ENCODE measurements at regions not wholly inside any gene's neighbourhood (a gene's known extent, or its start where the extent isn't known, plus 50 kb on each side); places are given as distances from the start of the nearest gene placed in this dataset.

GRCh38 chr15:100790786-100791265 lies 88.8 kb upstream of the ALDH1A3 start:
- Histone ChIP-seq H3K4me1 (ENCODE audit: control insufficient read depth, insufficient read depth, low read length) (no peaks in the 10 kb centered on the region; the same call in 1 of the 2 replicates), H3K36me3 (ENCODE audit: control insufficient read depth in 2 of 2, insufficient read depth in 2 of 2, low read length in 1 of 2) (no peaks in the 10 kb centered on the region), H3K9me3 (replicated peaks; ENCODE audit: control insufficient read depth, insufficient read depth, low read length) (no peaks in the 10 kb centered on the region), H3K27ac (ENCODE audit: control insufficient read depth, insufficient read depth) (no peak overlapping the region), H3K27me3 (replicated peaks in 1 of 2; ENCODE audit: control insufficient read depth in 2 of 2, insufficient read depth in 2 of 2, low read length in 1 of 2) (no peaks in the 10 kb centered on the region; a peak in 1 of 4 replicates), H3K4me2 (ENCODE audit: control insufficient read depth, insufficient read depth) (no peak overlapping the region), H3K9ac (ENCODE audit: control insufficient read depth, insufficient read depth, low read length) (no peak overlapping the region), H3K79me2 (ENCODE audit: control insufficient read depth, insufficient read depth, low read length) (no peaks in the 10 kb centered on the region), H2AFZ (ENCODE audit: control insufficient read depth, low read depth, low read length) (no peak overlapping the region), H3K4me3 (no peak overlapping the region), H4K20me1 (ENCODE audit: control insufficient read depth, insufficient read depth) (no peaks in the 10 kb centered on the region)
- no peak for FAIRE-seq
- ChIA-PET CTCF (no interaction called here), SMC1A (ENCODE audit: uncharacterized antibody, unreplicated experiment) (no interaction called here), RAD21 (ENCODE audit: unreplicated experiment) (no interaction called here), POLR2A (no interaction called here)
- no peak for ATAC-seq
- in situ Hi-C loops (cut with MboI) (no loop called here), intact Hi-C loops (cut with micrococcal nuclease; ENCODE audit: unreplicated experiment) (no loop called here)
- no TSS peak for BruUV-seq (replicated peaks)
- no peak for DNase-seq (ENCODE audit: low read depth, low spot score)
- 78% methylated on average over 8 of the region's 8 CpGs for WGBS (ENCODE audit: insufficient coverage, insufficient replicate concordance, low lambda C conversion rate, missing lambda C conversion rate)
- TF ChIP-seq E4F1 (IDR thresholded peaks at IDR 0.05; ENCODE audit: borderline replicate concordance, partially characterized antibody) (no peak), SREBF1 (IDR thresholded peaks at IDR 0.05; ENCODE audit: low read length) (no peak), GABPA (IDR thresholded peaks at IDR 0.05; ENCODE audit: low read depth) (no peak), NFXL1 (IDR thresholded peaks at IDR 0.05; ENCODE audit: borderline replicate concordance) (no peak), IKZF2 (IDR thresholded peaks at IDR 0.05) (no peak), PRDM15 (CRISPR knock-in tag; IDR thresholded peaks at IDR 0.05) (no peak), BACH1 (IDR thresholded peaks at IDR 0.05; ENCODE audit: borderline replicate concordance) (no peak), GATAD2B (conservative IDR thresholded peaks at IDR 0.05; ENCODE audit: low read depth) (no peak), MEF2B (IDR thresholded peaks at IDR 0.05; ENCODE audit: partially characterized antibody, poor library complexity, severe bottlenecking) (no peak), ZBTB33 (IDR thresholded peaks at IDR 0.05) (no peak), HDGF (IDR thresholded peaks at IDR 0.05) (no peak), RAD21 (IDR thresholded peaks at IDR 0.05; ENCODE audit: insufficient read depth, low read depth, low read length) (no peak), POU2F2 (IDR thresholded peaks at IDR 0.05; ENCODE audit: borderline replicate concordance, low read depth, low read length) (no peak), CHD4 (IDR thresholded peaks at IDR 0.05) (no peak)
- TF ChIP-seq, protein P1, sequence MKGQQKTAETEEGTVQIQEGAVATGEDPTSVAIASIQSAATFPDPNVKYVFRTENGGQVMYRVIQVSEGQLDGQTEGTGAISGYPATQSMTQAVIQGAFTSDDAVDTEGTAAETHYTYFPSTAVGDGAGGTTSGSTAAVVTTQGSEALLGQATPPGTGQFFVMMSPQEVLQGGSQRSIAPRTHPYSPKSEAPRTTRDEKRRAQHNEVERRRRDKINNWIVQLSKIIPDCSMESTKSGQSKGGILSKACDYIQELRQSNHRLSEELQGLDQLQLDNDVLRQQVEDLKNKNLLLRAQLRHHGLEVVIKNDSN (IDR thresholded peaks at IDR 0.05; ENCODE audit: borderline replicate concordance, extremely low read length, insufficient read depth, low read depth, low read length): no peak

Measured in GM12878 (cell line).